Stimulated activated CD8-positive, alpha-beta memory T cell treated with anti-CD3 and anti-CD28 coated beads, Interleukin-4, amount 100 ng/mL, for 48 hours (primary cell): ENCODE measurements at regions not wholly inside any gene's neighbourhood (a gene's known extent, or its start where the extent isn't known, plus 50 kb on each side); places are given as distances from the start of the nearest gene placed in this dataset.
"Not testable (repeated sequence)": the region's sequence is repeated elsewhere in the genome, so short reads cannot be mapped to it uniquely, and the experiment has no call there.

Experiments
- DNase-seq: peaks from one replicate; pipeline ENCODE4 v3.0.0-alpha.2; 2020

DNA sequence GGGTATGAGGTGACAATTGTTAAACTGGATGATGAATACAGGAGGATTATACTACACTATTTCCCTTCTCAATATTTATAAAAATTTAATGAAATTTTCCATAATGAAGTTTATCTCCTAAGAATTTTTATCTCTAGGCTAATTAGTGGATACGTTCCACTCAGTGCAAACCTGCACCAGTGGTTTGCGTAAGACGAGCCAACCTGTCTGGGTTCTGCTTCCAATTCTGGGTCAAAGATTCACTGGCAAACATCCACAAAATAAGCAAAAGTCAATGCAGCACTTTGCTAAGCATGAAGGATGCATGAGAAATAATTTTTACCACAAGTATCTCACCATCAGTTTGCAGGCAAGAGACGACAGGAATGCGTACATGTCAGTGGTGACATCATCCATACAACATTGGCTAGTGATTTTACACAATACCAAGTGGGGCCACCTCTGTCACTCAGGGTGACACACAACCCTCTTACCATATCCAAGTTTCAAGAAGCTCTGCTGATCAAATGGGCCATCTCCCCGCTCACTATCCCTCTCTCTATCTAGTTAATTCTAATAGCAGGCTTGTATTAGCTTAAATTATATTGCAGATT lies 51.7 kb downstream of the FAM50B start:
- no peak for DNase-seq

GRCh38 chr6:3902871-3903648 lies 53.9 kb downstream of the FAM50B start:
- DNase-seq: no peak

GRCh38 chr6:3904518-3904917 lies 55.3 kb downstream of the FAM50B start:
- DNase-seq: no peak

DNA sequence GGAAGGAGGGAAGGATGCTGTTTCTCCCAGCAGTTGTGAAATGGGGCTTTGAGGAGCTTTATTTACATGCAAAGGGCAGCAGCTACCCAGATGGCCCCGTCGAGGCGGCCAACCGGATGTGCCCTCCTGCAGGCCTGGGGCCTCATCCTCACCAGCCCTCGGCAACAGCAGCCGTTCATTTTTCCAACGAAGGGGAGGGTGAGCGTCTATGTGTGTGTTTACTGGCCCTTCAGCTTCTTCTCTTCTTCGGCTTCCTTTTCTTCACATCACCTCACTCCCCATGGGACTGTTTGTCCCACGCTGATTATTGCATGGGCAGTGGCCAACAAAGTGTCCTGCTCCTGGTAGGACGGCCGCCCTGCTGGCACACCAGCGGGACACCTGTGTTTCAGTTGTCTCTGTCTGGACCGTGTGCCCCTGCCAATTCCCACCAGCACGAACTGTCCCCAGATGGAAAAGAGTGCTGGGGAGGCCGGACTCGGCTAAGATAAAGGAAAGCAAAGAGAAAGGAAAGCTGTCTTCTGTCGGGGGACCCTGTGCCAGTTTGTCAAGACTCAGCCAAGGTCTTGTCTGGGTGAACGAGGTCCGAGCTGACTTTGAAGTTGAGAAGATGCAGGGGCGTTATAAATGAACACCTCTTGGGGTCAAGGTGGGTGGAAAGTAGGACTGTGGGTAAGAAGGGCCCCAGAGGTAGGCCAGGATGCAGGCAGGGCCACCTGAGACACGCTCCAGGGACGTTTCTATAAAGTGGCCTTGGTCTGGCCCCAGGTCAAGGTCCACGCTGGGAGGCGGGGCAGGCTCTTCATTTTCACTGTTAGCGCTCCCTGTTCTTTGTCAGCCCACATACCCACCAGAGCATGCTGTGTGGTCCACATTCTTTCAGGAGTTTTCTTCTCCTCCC lies 57.0 kb downstream of the FAM50B start:
- DNase-seq: no peak

DNA sequence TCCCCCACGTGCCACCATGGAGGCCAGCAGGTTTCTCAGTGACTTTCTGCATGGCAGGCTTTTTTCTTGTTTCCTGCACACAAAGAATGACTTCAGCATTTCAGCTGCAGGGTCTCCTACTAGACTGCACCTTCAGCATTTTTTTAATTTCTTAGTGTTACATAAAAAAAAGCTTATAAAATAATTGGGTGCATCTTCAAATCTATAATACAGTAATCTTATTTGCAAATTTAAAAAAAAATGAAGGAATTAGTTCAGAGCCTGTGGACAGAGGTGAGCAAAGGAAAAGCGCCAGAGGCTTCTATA lies 57.6 kb downstream of the FAM50B start:
- DNase-seq: no peak

GRCh38 chr6:3908223-3908622 lies 59.0 kb downstream of the FAM50B start:
- no peak for DNase-seq

DNA sequence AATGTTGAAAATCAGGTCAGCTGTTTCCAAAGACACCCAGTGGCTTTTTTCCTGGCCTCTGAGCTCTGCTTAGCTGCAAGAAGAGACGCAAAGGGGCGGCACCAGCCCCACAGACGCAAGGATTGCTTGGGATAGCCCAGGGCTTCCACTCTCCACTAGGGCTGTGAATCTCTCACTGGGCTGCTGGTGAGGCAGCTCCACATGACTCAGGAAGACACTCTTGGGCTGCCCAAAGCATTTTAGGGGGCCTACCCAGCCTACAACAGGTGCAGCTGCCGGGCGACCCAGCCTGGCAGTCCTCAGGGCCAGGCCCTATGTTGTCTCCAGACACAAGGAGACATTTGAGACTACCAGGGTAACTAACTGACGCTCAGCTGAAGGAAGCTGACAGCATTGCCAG lies 59.8 kb downstream of the FAM50B start:
- no peak for DNase-seq

- no peak for DNase-seq
Measured at GRCh38 chr6:3910106-3910663, 61.0 kb downstream of the FAM50B start.

DNA sequence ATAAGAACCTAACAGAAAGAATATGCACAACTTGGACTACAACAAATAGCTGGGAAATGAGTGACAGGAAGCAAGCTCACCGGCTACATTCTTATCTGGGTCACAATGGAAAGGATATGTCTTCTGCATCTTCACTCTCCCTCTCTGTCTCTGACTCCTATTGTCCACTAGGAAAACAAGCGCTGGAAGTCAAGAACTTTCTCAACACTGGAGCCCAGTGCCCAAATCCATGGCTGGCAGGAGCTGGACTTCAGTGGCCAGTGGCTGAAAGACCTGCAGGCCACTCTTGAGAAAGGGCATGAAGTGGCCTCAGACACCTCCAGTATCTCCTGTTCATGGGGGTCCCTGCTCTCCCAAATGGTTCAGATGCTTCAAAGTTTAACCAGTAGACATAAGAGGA lies 62.0 kb downstream of the FAM50B start:
- DNase-seq: no peak

GRCh38 chr6:3911614-3912336 lies 62.6 kb downstream of the FAM50B start:
- no peak for DNase-seq

- no peak for DNase-seq
Measured at GRCh38 chr6:3912361-3913076, 63.3 kb downstream of the FAM50B start.

DNA sequence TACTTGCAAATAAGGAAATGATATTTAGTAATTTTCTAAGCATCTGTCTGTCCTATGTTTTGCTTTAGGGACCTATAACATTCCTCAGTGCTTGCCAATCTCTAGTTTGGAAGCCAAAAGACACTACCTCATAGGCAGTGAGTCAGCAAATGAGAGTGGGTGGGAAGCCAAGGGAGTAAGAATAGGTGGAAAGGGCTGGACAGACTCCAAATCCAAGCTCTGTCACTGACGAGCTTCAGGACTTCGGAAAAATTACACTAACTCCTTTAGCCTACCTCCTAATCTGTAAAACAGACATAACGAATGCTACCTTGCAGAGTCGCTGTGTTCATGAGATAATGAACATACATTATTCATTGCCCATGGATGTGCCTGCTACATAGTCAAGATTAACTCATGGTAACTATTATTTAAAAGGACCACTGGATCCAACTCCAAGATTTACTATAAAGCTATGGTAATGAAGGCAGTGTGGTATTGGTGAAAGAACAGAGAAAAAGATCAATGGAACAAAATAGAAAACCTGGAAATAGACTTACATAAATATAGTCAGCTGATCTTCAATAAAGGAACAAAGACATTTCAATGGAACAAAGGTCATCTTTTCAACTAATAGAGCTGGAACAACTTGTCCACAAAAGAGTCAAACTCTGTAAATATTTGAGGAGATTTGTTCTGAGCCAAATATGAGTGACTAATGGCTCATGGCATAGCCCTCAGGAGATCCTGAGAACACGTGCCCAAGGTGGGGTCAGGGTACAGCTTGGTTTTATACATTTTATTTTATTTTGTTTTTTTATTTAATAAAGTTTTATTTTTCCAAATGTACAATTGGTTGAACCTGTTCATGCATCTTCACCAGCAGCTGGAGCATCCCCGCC lies 64.1 kb downstream of the FAM50B start:
- DNase-seq: no peak

GRCh38 chr6:3913958-3914337 lies 64.8 kb downstream of the FAM50B start:
- DNase-seq: no peak

DNA sequence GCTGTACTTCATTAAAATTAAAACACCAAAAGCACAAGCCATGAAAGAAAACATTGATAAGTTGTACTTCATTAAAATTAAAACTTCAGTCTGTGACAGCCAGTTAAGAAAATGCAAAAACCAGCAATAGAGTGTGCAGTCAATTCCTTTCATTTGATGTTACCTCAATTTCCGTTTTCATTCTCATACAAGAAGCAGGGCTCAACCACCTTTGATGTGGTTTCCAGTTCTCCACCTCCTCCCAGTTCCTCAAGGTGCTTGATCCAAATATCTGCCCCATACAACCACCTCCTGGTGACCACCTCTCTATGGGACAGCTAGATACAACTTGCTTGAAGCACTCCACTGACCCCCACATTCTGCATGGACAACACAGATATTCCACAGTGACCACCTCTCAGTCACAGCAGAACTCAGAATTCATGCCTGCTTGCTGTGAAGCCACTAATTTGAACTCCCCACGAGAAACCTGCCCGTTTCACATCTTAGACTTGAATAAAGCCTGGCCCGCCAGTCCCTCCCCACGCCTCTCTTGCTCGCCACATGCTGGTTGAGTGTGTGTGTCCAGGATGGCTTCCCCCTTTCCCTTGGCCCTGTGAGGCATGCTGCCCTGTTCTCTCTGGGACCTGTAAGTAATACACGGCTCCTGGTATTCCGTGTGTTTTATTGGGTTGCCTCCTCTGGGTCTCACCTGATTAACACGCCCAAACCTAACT lies 66.1 kb downstream of the FAM50B start:
- DNase-seq: peak; percentile 27

DNA sequence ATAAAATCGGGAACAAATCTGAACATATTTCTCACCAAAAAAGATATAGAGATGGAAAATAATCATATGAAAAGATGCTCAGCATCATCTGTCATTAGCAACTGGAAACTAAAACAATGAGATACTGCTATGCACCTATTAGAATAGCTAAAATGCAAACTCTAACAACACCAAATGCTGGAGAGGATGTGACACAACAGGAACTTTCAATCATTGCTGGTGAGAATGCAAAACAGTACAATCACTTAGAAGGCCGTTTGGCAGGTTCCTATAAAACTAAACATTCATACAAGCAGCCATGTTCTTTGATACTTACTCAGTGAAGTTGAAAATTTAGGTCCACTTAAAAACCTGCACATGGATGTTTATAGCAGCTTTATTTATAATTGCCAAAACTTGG lies 67.0 kb downstream of the FAM50B start:
- DNase-seq: no peak

GRCh38 chr6:3916749-3917148 lies 67.6 kb downstream of the FAM50B start:
- not testable (repeated sequence) for DNase-seq

- no peak for DNase-seq
Measured at GRCh38 chr6:3918469-3918868, 69.3 kb downstream of the FAM50B start.

DNA sequence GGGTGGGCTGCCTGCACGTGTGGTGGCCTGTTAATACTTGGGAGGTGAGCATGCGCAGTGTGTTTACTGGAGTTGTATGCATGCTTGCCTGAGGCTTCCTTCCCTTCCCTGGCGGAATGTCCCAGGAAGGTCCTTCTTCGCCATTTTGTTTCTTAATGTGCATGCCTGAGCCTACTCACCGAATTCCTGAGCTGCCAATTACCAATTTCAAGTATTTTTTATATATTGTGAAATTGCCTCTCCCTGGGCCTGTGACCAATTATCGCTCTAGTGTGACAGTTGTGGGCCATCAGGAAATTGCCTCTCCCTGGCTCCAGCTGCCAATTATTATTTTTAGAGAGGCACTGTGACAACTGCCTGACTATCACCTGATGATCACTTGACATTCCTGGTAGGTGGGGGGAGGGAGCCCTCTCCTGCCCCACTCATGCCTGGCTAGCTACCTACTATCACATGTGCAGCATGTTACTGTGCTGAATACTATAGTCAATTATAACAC lies 70.0 kb downstream of the FAM50B start:
- no peak for DNase-seq

DNA sequence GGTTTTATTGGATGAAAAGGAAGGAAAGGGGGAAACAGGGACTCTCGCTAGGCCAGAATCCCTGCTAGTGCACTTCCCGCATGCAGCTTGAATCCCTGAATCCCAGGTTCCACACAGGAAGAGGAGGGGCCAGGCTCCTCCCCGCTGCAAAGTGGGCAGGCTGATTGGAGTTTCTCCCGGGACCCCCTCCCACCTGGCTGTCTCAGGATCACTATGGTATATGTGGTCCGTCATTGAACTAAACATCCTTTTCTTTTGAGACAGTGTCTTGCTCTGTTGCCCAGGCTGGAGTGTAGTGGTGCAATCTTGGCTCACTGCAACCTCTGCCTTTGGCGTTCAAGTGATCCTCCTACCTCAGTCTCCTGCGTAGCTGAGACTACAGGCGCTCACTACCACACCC lies 70.7 kb downstream of the FAM50B start:
- DNase-seq: no peak

GRCh38 chr6:3920321-3920720 lies 71.1 kb downstream of the FAM50B start:
- no peak for DNase-seq
